WTC11 (cell line): ENCODE measurements at regions not wholly inside any gene's neighbourhood (a gene's known extent, or its start where the extent isn't known, plus 50 kb on each side); places are given as distances from the start of the nearest gene placed in this dataset.

ENCODE experiments used
- ATAC-seq: fragments of 200-7000 bp; cut with Tn5 transposase; 2 replicates; pipeline ENCODE4 v1.10.0; 2021; ENCODE audit warnings: mild to moderate bottlenecking, moderate library complexity
- CTCF ChIA-PET: fragments of 300-600 bp; sonication (Branson Sonifier 250); formaldehyde crosslinking; loops from one replicate; lab custom pipeline; 2021; ENCODE audit warnings: antibody characterized with exemption; lab: Charles Lee
- POLR2A ChIA-PET: fragments of 350-600 bp; sonication (Branson Sonifier 250); formaldehyde crosslinking; loops from one replicate; lab custom pipeline; 2021; ENCODE audit warnings: antibody characterized with exemption; lab: Charles Lee
- DNase-seq: peaks from one replicate; pipeline ENCODE4 v3.0.0; 2021; ENCODE audit warnings: low spot score
- H3K27ac Mint-ChIP-seq: 2 replicates; pipeline ENCODE4 v1.8.0; 2021; ENCODE audit warnings: mixed read lengths
- H3K27me3 Mint-ChIP-seq: 2 replicates; pipeline ENCODE4 v1.8.0; 2021; ENCODE audit warnings: low read depth, mild to moderate bottlenecking, moderate library complexity, mixed read lengths
- H3K36me3 Mint-ChIP-seq: 2 replicates; pipeline ENCODE4 v1.8.0; 2021; ENCODE audit warnings: mixed read lengths
- H3K4me1 Mint-ChIP-seq: 2 replicates; pipeline ENCODE4 v1.8.0; 2022; ENCODE audit warnings: mixed read lengths
- H3K4me3 Mint-ChIP-seq: 2 replicates; pipeline ENCODE4 v1.8.0; 2021; ENCODE audit warnings: mild to moderate bottlenecking, moderate library complexity, mixed read lengths
- H3K9me3 Mint-ChIP-seq: 2 replicates; pipeline ENCODE4 v1.8.0; 2021; ENCODE audit warnings: mixed read lengths
- AR ChIP-seq: fragments of 250-450 bp; sonication (Bioruptor Pico); IDR thresholded peaks from 2 replicates; pipeline ENCODE4 v1.9.0; 2021; ENCODE audit warnings: mild to moderate bottlenecking
- ATF6 ChIP-seq: sonication (generic); formaldehyde crosslinking; IDR thresholded peaks from 2 replicates; pipeline ENCODE4 v1.8.1; 2023; ENCODE audit warnings: mild to moderate bottlenecking, missing genetic modification reagents
- FOXK1 ChIP-seq: sonication (generic); formaldehyde crosslinking; IDR thresholded peaks from 2 replicates; pipeline ENCODE4 v1.8.0; 2022; ENCODE audit warnings: mild to moderate bottlenecking, moderate library complexity, missing genetic modification reagents
- HMGA2 ChIP-seq: fragments of 250-450 bp; sonication (Bioruptor Pico); IDR thresholded peaks from 2 replicates; pipeline ENCODE4 v1.4.0; 2021; ENCODE audit warnings: mild to moderate bottlenecking, moderate library complexity
- IRF1 ChIP-seq: sonication (generic); formaldehyde crosslinking; IDR thresholded peaks from 2 replicates; pipeline ENCODE4 v1.8.0; 2023; ENCODE audit warnings: missing genetic modification reagents
- IRF2 ChIP-seq: sonication (generic); formaldehyde crosslinking; IDR thresholded peaks from 2 replicates; pipeline ENCODE4 v1.8.0; 2022; ENCODE audit warnings: low read depth, missing genetic modification reagents, borderline replicate concordance
- MXD4 ChIP-seq: fragments of 250-450 bp; sonication (Bioruptor Pico); IDR thresholded peaks from 2 replicates; pipeline ENCODE4 v1.8.0; 2021; ENCODE audit warnings: mild to moderate bottlenecking, moderate library complexity, borderline replicate concordance
- NFYB ChIP-seq: sonication (generic); formaldehyde crosslinking; conservative IDR thresholded peaks from 2 replicates; pipeline ENCODE4 v1.8.0; 2022; ENCODE audit warnings: low read depth, missing genetic modification reagents
- NR1H2 ChIP-seq: sonication (generic); formaldehyde crosslinking; IDR thresholded peaks from 2 replicates; pipeline ENCODE4 v1.9.0; 2021; ENCODE audit warnings: mild to moderate bottlenecking, moderate library complexity, missing genetic modification reagents
- NR3C1 ChIP-seq: sonication (generic); formaldehyde crosslinking; conservative IDR thresholded peaks from 2 replicates; pipeline ENCODE4 v1.8.1; 2023; ENCODE audit warnings: low read depth, mild to moderate bottlenecking, missing genetic modification reagents
- ZBTB43 ChIP-seq: sonication (generic); formaldehyde crosslinking; IDR thresholded peaks from 2 replicates; pipeline ENCODE4 v1.8.1; 2023; ENCODE audit warnings: mild to moderate bottlenecking, missing genetic modification reagents
- ZNF232 ChIP-seq: sonication (generic); formaldehyde crosslinking; IDR thresholded peaks from 2 replicates; pipeline ENCODE4 v1.8.0; 2022; ENCODE audit warnings: mild to moderate bottlenecking, missing genetic modification reagents
- ZNF317 ChIP-seq: sonication (generic); formaldehyde crosslinking; IDR thresholded peaks from 2 replicates; pipeline ENCODE4 v1.8.1; 2023; ENCODE audit warnings: low read depth, mild to moderate bottlenecking, moderate library complexity, missing genetic modification reagents, borderline replicate concordance

GRCh38 chr10:89078724-89079672 lies 88.4 kb downstream of the FAS start (continued):
- TF ChIP-seq AR = no peak
- TF ChIP-seq IRF2 (CRISPR knock-in tag) = no peak
- TF ChIP-seq NR3C1 = no peak
- TF ChIP-seq, all 79 proteins: peak for 0

GRCh38 chr10:89076120-89076519 lies 85.5 kb downstream of the FAS start:
- CTCF ChIA-PET = no interaction called here
- no peak overlapping the region for H3K27ac Mint-ChIP-seq
- H3K4me1 Mint-ChIP-seq = peaks cover 5% of the 10 kb centered on the region
- no peaks in the 10 kb centered on the region for H3K27me3 Mint-ChIP-seq
- TF ChIP-seq NR1H2 (no peak), HMGA2 (CRISPR knock-in tag) (no peak), ZNF232 (CRISPR knock-in tag) (no peak), ZNF317 (CRISPR knock-in tag) (no peak), IRF1 (CRISPR knock-in tag) (no peak), MXD4 (CRISPR knock-in tag) (no peak)
- no peak for DNase-seq
- H3K36me3 Mint-ChIP-seq = no peaks in the 10 kb centered on the region
- POLR2A ChIA-PET = no interaction called here
- ATAC-seq = no peak
- no peak overlapping the region for H3K4me3 Mint-ChIP-seq
- H3K9me3 Mint-ChIP-seq = no peaks in the 10 kb centered on the region

- H3K27ac Mint-ChIP-seq = no peak overlapping the region
- H3K4me1 Mint-ChIP-seq = peaks cover 5% of the 10 kb centered on the region
- POLR2A ChIA-PET = no interaction called here
- ATAC-seq (no peak), DNase-seq (no peak)
- no peaks in the 10 kb centered on the region for H3K36me3 Mint-ChIP-seq
- no peak overlapping the region for H3K4me3 Mint-ChIP-seq
- no peaks in the 10 kb centered on the region for H3K27me3 Mint-ChIP-seq
- no peaks in the 10 kb centered on the region for H3K9me3 Mint-ChIP-seq
- CTCF ChIA-PET = no interaction called here
- TF ChIP-seq FOXK1 (CRISPR knock-in tag) (no peak), NFYB (CRISPR knock-in tag) (no peak), ZBTB43 (CRISPR knock-in tag) (no peak), ATF6 (CRISPR knock-in tag) (no peak)
These were observed 85.0 kb downstream of the FAS start for GRCh38 chr10:89075631-89076030.
